HG03457 (cell line): ENCODE measurements at regions not wholly inside any gene's neighbourhood (a gene's known extent, or its start where the extent isn't known, plus 50 kb on each side); places are given as distances from the start of the nearest gene placed in this dataset.

ENCODE experiments used
- ATAC-seq: cut with Tn5 transposase; IDR thresholded peaks from one replicate; pipeline ENCODE4 v1.9.1; 2021; ENCODE audit warnings: moderate number of reproducible peaks; ENCODE audit not compliant: unreplicated experiment

GRCh38 chr10:121096617-121097431, 245.7 kb downstream of the WDR11 start:
- no peak for ATAC-seq

- no peak for ATAC-seq
Observed at GRCh38 chr10:121098211-121098610, 247.0 kb downstream of the WDR11 start.

- no peak for ATAC-seq
Observed at GRCh38 chr10:121098751-121099150, 247.6 kb downstream of the WDR11 start.

- no peak for ATAC-seq
Observed at GRCh38 chr10:121099181-121099580, 248.0 kb downstream of the WDR11 start.

GRCh38 chr10:121099592-121099991, 248.4 kb downstream of the WDR11 start:
- no peak for ATAC-seq

- ATAC-seq, result no peak
Observed at GRCh38 chr10:121101561-121101960, 250.4 kb downstream of the WDR11 start.

GRCh38 chr10:121102706-121103105, 251.5 kb downstream of the WDR11 start:
- ATAC-seq, result no peak

- no peak for ATAC-seq
Observed at GRCh38 chr10:121104476-121105111, 253.4 kb downstream of the WDR11 start.

- ATAC-seq, result no peak
Observed at GRCh38 chr10:121106611-121107010, 255.4 kb downstream of the WDR11 start.

- no peak for ATAC-seq
Observed at GRCh38 chr10:121108051-121108450, 256.9 kb downstream of the WDR11 start.

- no peak for ATAC-seq
Observed at GRCh38 chr10:121110369-121110768, 259.2 kb downstream of the WDR11 start.

- ATAC-seq, result no peak
Observed at GRCh38 chr10:121112136-121112535, 261.0 kb downstream of the WDR11 start.

- ATAC-seq, result no peak
Observed at GRCh38 chr10:121112579-121113384, 261.6 kb downstream of the WDR11 start.

GRCh38 chr10:121113385-121113696, 262.2 kb downstream of the WDR11 start:
- ATAC-seq, result no peak

GRCh38 chr10:121113911-121114310, 262.7 kb downstream of the WDR11 start:
- ATAC-seq, result no peak

GRCh38 chr10:121115154-121115553, 264.0 kb downstream of the WDR11 start:
- no peak for ATAC-seq

- no peak for ATAC-seq
Observed at GRCh38 chr10:121121462-121121861, 270.3 kb downstream of the WDR11 start.

GRCh38 chr10:121127151-121127906, 276.2 kb downstream of the WDR11 start:
- ATAC-seq, result no peak

- no peak for ATAC-seq
Observed at GRCh38 chr10:121128164-121128563, 277.0 kb downstream of the WDR11 start.

- no peak for ATAC-seq
Observed at GRCh38 chr10:121129266-121129665, 278.1 kb downstream of the WDR11 start.

- ATAC-seq, result no peak
Observed at GRCh38 chr10:121130382-121130781, 279.2 kb downstream of the WDR11 start.
